MM.1S (cell line): ENCODE measurements at regions not wholly inside any gene's neighbourhood (a gene's known extent, or its start where the extent isn't known, plus 50 kb on each side); places are given as distances from the start of the nearest gene placed in this dataset.

Source experiments
- EZH2 ChIP-seq: fragments of 300-600 bp; sonication (generic); optimal IDR thresholded peaks from 2 replicates; pipeline ENCODE3; 2017; ENCODE audit warnings: low read depth, mild to moderate bottlenecking, antibody characterized with exemption, low read length, mixed read lengths
- EZH2phosphoT487 ChIP-seq: fragments of 300-600 bp; sonication (generic); IDR thresholded peaks from 2 replicates; pipeline ENCODE4 v1.6.1; 2018; ENCODE audit warnings: antibody characterized with exemption, low read length
- TF ChIP-seq, protein P1 (sequence below): fragments of 300-600 bp; sonication (generic); IDR thresholded peaks from 2 replicates; pipeline ENCODE4 v1.5.1; 2016; ENCODE audit warnings: antibody characterized with exemption, low read length, mixed read lengths

- TF ChIP-seq, protein P1, sequence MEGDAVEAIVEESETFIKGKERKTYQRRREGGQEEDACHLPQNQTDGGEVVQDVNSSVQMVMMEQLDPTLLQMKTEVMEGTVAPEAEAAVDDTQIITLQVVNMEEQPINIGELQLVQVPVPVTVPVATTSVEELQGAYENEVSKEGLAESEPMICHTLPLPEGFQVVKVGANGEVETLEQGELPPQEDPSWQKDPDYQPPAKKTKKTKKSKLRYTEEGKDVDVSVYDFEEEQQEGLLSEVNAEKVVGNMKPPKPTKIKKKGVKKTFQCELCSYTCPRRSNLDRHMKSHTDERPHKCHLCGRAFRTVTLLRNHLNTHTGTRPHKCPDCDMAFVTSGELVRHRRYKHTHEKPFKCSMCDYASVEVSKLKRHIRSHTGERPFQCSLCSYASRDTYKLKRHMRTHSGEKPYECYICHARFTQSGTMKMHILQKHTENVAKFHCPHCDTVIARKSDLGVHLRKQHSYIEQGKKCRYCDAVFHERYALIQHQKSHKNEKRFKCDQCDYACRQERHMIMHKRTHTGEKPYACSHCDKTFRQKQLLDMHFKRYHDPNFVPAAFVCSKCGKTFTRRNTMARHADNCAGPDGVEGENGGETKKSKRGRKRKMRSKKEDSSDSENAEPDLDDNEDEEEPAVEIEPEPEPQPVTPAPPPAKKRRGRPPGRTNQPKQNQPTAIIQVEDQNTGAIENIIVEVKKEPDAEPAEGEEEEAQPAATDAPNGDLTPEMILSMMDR, result no peak
- TF ChIP-seq EZH2phosphoT487 (no peak), EZH2 (no peak)
These were observed 429.0 kb downstream of the ZNF608 start for GRCh38 chr5:124317451-124317850.
